K562 (cell line): ENCODE measurements at regions not wholly inside any gene's neighbourhood (a gene's known extent, or its start where the extent isn't known, plus 50 kb on each side); places are given as distances from the start of the nearest gene placed in this dataset.

ENCODE experiments used
- ATAC-seq: fragments of 200-7000 bp; cut with Tn5 transposase; 3 replicates; pipeline ENCODE4 v1.9.1; 2020; ENCODE audit warnings: moderate library complexity
- BruUV-seq: library from RNA; stranded (reverse); fragments of 400-500 nt; replicated peaks from 2 replicates; lab custom pipeline; 2021; lab: Mats Ljungman, UMichigan
- CTCF ChIA-PET: fragments of 300-600 bp; formaldehyde crosslinking; extraction: SDS; loops from one replicate; lab custom pipeline; 2021; ENCODE audit warnings: low intra/inter-chr PET ratio; lab: Yijun Ruan, JAX
- POLR2A ChIA-PET: fragments of 300-600, 350-650 bp; sonication (Branson Sonifier 250); formaldehyde crosslinking; extraction: SDS; loops from one replicate; lab custom pipeline; 2021; ENCODE audit warnings: antibody characterized with exemption, inconsistent platforms; lab: Yijun Ruan, JAX
- DNase-seq, 4 experiments: peaks; one replicate each; pipeline versions ENCODE4 v3.0.0 to v3.0.0-alpha.2; 2011 to 2018; ENCODE audit warnings: low spot score in 3 of 4, mixed read lengths in 3 of 4; ENCODE audit errors: extremely low read depth in 1 of 4
- FAIRE-seq: peaks from 2 replicates; lab custom pipeline; 2011; peaks lifted over from hg19 to GRCh38; lab: Jason Lieb, UNC
- H2AFZ ChIP-seq: 2 replicates; pipeline ENCODE4 v1.6.0; 2011; ENCODE audit warnings: low read depth, low read length, control low read depth, inconsistent platforms
- H3K27ac ChIP-seq: fragments of 200-600 bp; 3 replicates; pipeline ENCODE4 v1.8.0; 2011; ENCODE audit warnings: low read depth, mild to moderate bottlenecking, control low read depth, inconsistent platforms, low read length, moderate library complexity, mixed read lengths; ENCODE audit errors: extremely low read depth
- H3K27me3 ChIP-seq, 2 experiments: fragments of 300-600 bp in 1 of 2; 2 replicates in 1 of 2; 3 replicates in 1 of 2; pipeline versions ENCODE4 v1.6.0 to v1.8.0; 2011; ENCODE audit warnings: inconsistent platforms in 2 of 2, low read length in 2 of 2, mild to moderate bottlenecking in 1 of 2, mixed read lengths in 1 of 2, moderate library complexity in 1 of 2; ENCODE audit not compliant: control insufficient read depth in 2 of 2, insufficient read depth in 2 of 2
- H3K36me3 ChIP-seq: fragments of 300-600 bp; 3 replicates; pipeline ENCODE4 v1.8.0; 2011; ENCODE audit warnings: mild to moderate bottlenecking, low read length, inconsistent platforms; ENCODE audit not compliant: control insufficient read depth, insufficient read depth
- H3K4me1 ChIP-seq, 2 experiments: fragments of 200-600 bp in 1 of 2; replicated peaks in 1 of 2; 2 replicates in 1 of 2; 3 replicates in 1 of 2; pipeline versions ENCODE4 v1.5.1 to v1.8.0; 2011; ENCODE audit warnings: inconsistent platforms in 2 of 2, low read length in 2 of 2, mild to moderate bottlenecking in 1 of 2, mixed read lengths in 1 of 2, moderate library complexity in 1 of 2; ENCODE audit not compliant: control insufficient read depth in 2 of 2, insufficient read depth in 2 of 2
- H3K4me2 ChIP-seq: 2 replicates; pipeline ENCODE4 v1.6.1; 2011; ENCODE audit warnings: low read length, control low read depth, inconsistent platforms, mixed read lengths; ENCODE audit not compliant: insufficient read depth
- H3K4me3 ChIP-seq: fragments of 200-600 bp; sonication (generic), shearing (Covaris generic); 2 replicates; pipeline ENCODE4 v1.5.1; 2016; ENCODE audit warnings: control low read depth, inconsistent platforms
- H3K79me2 ChIP-seq: fragments of 200-600 bp; 3 replicates; pipeline ENCODE4 v1.8.0; 2011; ENCODE audit warnings: low read length, inconsistent platforms; ENCODE audit not compliant: control insufficient read depth, insufficient read depth
- H3K9ac ChIP-seq, 2 experiments: 2 replicates each; pipeline versions ENCODE4 v1.6.0 to v1.6.1; 2011; ENCODE audit warnings: low read depth in 2 of 2, low read length in 2 of 2, control low read depth in 1 of 2, inconsistent platforms in 1 of 2, mild to moderate bottlenecking in 1 of 2, mixed read lengths in 1 of 2; ENCODE audit not compliant: insufficient read depth in 1 of 2
- H3K9me1 ChIP-seq: one replicate; pipeline ENCODE4 v1.6.0; 2011; ENCODE audit warnings: inconsistent platforms, mild to moderate bottlenecking, low read length, moderate library complexity; ENCODE audit not compliant: control insufficient read depth, insufficient read depth
- H3K9me3 ChIP-seq: replicated peaks from 2 replicates; pipeline ENCODE4 v1.5.1; 2011; ENCODE audit warnings: low read depth, low read length, inconsistent platforms; ENCODE audit not compliant: control insufficient read depth, insufficient read depth
- H4K20me1 ChIP-seq: replicated peaks from 2 replicates; pipeline ENCODE4 v1.6.1; 2011; ENCODE audit warnings: low read length, inconsistent platforms, mixed read lengths; ENCODE audit not compliant: control insufficient read depth, insufficient read depth
- CTBP1 ChIP-seq: fragments of 450-650 bp; IDR thresholded peaks from 2 replicates; pipeline ENCODE4 v1.6.1; 2016; ENCODE audit warnings: borderline replicate concordance
- ZNF668 ChIP-seq: fragments of 250-450 bp; sonication (Bioruptor Pico); IDR thresholded peaks from 2 replicates; pipeline ENCODE4 v1.8.0; 2022; ENCODE audit warnings: mild to moderate bottlenecking, inconsistent platforms
- WGBS: fragments of 100-300 bp; shearing (Covaris generic); methylation state at CpG from one replicate; pipeline ENCODE4 v1.1.6; 2016; ENCODE audit warnings: low coverage, mixed read lengths; ENCODE audit not compliant: insufficient coverage; ENCODE audit errors: missing lambda C conversion rate; 5-methylcytosine and 5-hydroxymethylcytosine counted together
- in situ Hi-C: fragments of 300-500 bp; cut with MboI; formaldehyde crosslinking; loops from 4 replicates; pipeline ENCODE4 v1.15.0; 2018; ENCODE audit warnings: inconsistent platforms, mixed read lengths
- intact Hi-C: fragments of 100-400 bp; cut with micrococcal nuclease; formaldehyde crosslinking; loops from 2 replicates; pipeline ENCODE4 v1.14.2; 2022
- TF ChIP-seq, protein P1 (sequence below), 2 experiments: fragments of 200-800 bp in 1 of 2; sonication (Bioruptor generic) in 1 of 2; sonication (generic) in 1 of 2; formaldehyde crosslinking in 1 of 2; IDR thresholded peaks in 1 of 2; conservative IDR thresholded peaks in 1 of 2; 2 replicates each; pipeline versions ENCODE4 v1.5.0 to v1.6.1; 2016 to 2020; ENCODE audit warnings: missing compliant biosample characterization in 1 of 2, missing genetic modification characterization in 1 of 2, missing genetic modification reagents in 1 of 2
- TF ChIP-seq, protein P2 (sequence below), 3 experiments: IDR thresholded peaks in 2 of 3; conservative IDR thresholded peaks in 1 of 3; 2 replicates each; pipeline ENCODE4 v1.5.1; 2011 to 2012; ENCODE audit warnings: low read length in 3 of 3, mild to moderate bottlenecking in 3 of 3, control low read depth in 2 of 3, improper control_type of control experiment in 1 of 3, inconsistent platforms in 1 of 3, low read depth in 1 of 3, mixed read lengths in 1 of 3, moderate library complexity in 1 of 3; ENCODE audit not compliant: insufficient read depth in 2 of 3
- TF ChIP-seq, protein P3 (sequence below): fragments of 450-650 bp; IDR thresholded peaks from 2 replicates; pipeline ENCODE4 v1.6.1; 2016; ENCODE audit warnings: mild to moderate bottlenecking, moderate library complexity

DNA sequence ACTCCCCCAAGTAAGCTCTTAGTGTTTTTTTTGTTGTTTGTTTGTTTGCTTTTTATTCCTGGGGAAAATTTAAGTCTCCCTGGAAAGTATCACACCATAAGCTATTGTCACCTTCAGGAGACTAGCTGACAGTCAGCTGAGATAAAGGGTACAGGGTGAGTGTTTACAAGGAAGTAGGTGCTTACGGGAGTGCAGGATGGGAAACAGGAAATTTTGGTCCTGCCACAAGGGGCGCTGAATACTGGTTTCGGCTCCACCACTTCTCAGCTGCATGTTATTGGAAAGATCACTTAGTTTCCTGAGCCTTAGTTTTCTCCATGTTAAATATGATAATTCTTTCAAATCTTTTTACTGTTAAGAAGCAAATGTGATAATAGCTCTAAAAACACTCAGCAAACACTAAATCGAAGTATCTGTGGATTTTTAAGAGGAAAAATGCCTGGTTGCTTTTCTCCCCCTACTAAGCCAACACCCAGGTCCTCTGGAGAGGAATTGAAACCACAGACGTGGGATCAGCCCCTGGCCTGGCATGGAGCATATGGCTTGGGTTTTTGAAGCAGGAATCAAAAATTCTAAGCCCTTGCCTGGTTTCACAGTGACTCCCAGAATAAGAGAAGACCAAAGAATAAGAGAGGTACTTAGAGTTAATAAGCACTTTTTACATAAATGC is 90.7 kb downstream of the SCN11A start:
- peak; percentile 98 for ATAC-seq
- in situ Hi-C loops (no loop called here), intact Hi-C loops (no loop called here)
- no peak overlapping the region for H3K4me3 ChIP-seq
- 0% methylated on average over 5 of the region's 5 CpGs for WGBS
- no peaks in the 10 kb centered on the region for H3K9me1 ChIP-seq
- BruUV-seq = no TSS peak
- no peak overlapping the region for H3K9ac ChIP-seq
- ChIA-PET POLR2A (interaction anchor here (1.0 to 1.1 kb wide), 2 partner anchors 10 to 31 kb away, joined by 3 to 6 read pairs; no protein-coding TSS in a partner anchor), CTCF (no interaction called here)
- no peaks in the 10 kb centered on the region for H3K9me3 ChIP-seq
- H2AFZ ChIP-seq = peak overlapping the region; percentile 23
- peaks cover 12 to 31% of the 10 kb centered on the region in 2 experiments; a peak in 4 of 5 replicates for H3K27me3 ChIP-seq
- H4K20me1 ChIP-seq = no peaks in the 10 kb centered on the region
- peak; percentile 65 to 76 (median 73) for DNase-seq
- peak overlapping the region; percentile 15; the same call in 1 of the 2 replicates for H3K4me2 ChIP-seq
- no peaks in the 10 kb centered on the region for H3K36me3 ChIP-seq
- H3K4me1 ChIP-seq = no peaks in the 10 kb centered on the region
- peak; percentile 93 for FAIRE-seq
- H3K27ac ChIP-seq = no peak overlapping the region
- no peaks in the 10 kb centered on the region for H3K79me2 ChIP-seq
- TF ChIP-seq, protein P1, sequence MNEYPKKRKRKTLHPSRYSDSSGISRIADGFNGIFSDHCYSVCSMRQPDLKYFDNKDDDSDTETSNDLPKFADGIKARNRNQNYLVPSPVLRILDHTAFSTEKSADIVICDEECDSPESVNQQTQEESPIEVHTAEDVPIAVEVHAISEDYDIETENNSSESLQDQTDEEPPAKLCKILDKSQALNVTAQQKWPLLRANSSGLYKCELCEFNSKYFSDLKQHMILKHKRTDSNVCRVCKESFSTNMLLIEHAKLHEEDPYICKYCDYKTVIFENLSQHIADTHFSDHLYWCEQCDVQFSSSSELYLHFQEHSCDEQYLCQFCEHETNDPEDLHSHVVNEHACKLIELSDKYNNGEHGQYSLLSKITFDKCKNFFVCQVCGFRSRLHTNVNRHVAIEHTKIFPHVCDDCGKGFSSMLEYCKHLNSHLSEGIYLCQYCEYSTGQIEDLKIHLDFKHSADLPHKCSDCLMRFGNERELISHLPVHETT (CRISPR knock-in tag; conservative IDR thresholded peaks at IDR 0.05 in 1 of 2, IDR thresholded peaks at IDR 0.05 in 1 of 2) = 0 out of 4 replicates have a peak, but pooled peaks of 1 of the 2 experiments have one; percentile 35
- TF ChIP-seq ZNF668 (no peak), CTBP1 (peak; percentile 30; the same call in 1 of the 2 replicates)
- TF ChIP-seq, protein P2, sequence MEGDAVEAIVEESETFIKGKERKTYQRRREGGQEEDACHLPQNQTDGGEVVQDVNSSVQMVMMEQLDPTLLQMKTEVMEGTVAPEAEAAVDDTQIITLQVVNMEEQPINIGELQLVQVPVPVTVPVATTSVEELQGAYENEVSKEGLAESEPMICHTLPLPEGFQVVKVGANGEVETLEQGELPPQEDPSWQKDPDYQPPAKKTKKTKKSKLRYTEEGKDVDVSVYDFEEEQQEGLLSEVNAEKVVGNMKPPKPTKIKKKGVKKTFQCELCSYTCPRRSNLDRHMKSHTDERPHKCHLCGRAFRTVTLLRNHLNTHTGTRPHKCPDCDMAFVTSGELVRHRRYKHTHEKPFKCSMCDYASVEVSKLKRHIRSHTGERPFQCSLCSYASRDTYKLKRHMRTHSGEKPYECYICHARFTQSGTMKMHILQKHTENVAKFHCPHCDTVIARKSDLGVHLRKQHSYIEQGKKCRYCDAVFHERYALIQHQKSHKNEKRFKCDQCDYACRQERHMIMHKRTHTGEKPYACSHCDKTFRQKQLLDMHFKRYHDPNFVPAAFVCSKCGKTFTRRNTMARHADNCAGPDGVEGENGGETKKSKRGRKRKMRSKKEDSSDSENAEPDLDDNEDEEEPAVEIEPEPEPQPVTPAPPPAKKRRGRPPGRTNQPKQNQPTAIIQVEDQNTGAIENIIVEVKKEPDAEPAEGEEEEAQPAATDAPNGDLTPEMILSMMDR (IDR thresholded peaks at IDR 0.05 in 2 of 3, conservative IDR thresholded peaks at IDR 0.05 in 1 of 3; ENCODE audit: insufficient read depth in 2 of 3, low read depth in 1 of 3, low read length in 3 of 3) = peak; percentile 71 to 91 (median 83)
- TF ChIP-seq, protein P3, sequence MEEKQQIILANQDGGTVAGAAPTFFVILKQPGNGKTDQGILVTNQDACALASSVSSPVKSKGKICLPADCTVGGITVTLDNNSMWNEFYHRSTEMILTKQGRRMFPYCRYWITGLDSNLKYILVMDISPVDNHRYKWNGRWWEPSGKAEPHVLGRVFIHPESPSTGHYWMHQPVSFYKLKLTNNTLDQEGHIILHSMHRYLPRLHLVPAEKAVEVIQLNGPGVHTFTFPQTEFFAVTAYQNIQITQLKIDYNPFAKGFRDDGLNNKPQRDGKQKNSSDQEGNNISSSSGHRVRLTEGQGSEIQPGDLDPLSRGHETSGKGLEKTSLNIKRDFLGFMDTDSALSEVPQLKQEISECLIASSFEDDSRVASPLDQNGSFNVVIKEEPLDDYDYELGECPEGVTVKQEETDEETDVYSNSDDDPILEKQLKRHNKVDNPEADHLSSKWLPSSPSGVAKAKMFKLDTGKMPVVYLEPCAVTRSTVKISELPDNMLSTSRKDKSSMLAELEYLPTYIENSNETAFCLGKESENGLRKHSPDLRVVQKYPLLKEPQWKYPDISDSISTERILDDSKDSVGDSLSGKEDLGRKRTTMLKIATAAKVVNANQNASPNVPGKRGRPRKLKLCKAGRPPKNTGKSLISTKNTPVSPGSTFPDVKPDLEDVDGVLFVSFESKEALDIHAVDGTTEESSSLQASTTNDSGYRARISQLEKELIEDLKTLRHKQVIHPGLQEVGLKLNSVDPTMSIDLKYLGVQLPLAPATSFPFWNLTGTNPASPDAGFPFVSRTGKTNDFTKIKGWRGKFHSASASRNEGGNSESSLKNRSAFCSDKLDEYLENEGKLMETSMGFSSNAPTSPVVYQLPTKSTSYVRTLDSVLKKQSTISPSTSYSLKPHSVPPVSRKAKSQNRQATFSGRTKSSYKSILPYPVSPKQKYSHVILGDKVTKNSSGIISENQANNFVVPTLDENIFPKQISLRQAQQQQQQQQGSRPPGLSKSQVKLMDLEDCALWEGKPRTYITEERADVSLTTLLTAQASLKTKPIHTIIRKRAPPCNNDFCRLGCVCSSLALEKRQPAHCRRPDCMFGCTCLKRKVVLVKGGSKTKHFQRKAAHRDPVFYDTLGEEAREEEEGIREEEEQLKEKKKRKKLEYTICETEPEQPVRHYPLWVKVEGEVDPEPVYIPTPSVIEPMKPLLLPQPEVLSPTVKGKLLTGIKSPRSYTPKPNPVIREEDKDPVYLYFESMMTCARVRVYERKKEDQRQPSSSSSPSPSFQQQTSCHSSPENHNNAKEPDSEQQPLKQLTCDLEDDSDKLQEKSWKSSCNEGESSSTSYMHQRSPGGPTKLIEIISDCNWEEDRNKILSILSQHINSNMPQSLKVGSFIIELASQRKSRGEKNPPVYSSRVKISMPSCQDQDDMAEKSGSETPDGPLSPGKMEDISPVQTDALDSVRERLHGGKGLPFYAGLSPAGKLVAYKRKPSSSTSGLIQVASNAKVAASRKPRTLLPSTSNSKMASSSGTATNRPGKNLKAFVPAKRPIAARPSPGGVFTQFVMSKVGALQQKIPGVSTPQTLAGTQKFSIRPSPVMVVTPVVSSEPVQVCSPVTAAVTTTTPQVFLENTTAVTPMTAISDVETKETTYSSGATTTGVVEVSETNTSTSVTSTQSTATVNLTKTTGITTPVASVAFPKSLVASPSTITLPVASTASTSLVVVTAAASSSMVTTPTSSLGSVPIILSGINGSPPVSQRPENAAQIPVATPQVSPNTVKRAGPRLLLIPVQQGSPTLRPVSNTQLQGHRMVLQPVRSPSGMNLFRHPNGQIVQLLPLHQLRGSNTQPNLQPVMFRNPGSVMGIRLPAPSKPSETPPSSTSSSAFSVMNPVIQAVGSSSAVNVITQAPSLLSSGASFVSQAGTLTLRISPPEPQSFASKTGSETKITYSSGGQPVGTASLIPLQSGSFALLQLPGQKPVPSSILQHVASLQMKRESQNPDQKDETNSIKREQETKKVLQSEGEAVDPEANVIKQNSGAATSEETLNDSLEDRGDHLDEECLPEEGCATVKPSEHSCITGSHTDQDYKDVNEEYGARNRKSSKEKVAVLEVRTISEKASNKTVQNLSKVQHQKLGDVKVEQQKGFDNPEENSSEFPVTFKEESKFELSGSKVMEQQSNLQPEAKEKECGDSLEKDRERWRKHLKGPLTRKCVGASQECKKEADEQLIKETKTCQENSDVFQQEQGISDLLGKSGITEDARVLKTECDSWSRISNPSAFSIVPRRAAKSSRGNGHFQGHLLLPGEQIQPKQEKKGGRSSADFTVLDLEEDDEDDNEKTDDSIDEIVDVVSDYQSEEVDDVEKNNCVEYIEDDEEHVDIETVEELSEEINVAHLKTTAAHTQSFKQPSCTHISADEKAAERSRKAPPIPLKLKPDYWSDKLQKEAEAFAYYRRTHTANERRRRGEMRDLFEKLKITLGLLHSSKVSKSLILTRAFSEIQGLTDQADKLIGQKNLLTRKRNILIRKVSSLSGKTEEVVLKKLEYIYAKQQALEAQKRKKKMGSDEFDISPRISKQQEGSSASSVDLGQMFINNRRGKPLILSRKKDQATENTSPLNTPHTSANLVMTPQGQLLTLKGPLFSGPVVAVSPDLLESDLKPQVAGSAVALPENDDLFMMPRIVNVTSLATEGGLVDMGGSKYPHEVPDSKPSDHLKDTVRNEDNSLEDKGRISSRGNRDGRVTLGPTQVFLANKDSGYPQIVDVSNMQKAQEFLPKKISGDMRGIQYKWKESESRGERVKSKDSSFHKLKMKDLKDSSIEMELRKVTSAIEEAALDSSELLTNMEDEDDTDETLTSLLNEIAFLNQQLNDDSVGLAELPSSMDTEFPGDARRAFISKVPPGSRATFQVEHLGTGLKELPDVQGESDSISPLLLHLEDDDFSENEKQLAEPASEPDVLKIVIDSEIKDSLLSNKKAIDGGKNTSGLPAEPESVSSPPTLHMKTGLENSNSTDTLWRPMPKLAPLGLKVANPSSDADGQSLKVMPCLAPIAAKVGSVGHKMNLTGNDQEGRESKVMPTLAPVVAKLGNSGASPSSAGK = peak; percentile 36; the same call in 1 of the 2 replicates
